Neutrophil (primary cell): ENCODE measurements at regions not wholly inside any gene's neighbourhood (a gene's known extent, or its start where the extent isn't known, plus 50 kb on each side); places are given as distances from the start of the nearest gene placed in this dataset.

Experiments used
- H3K27ac ChIP-seq: fragments of 200-600 bp; sonication (generic); 2 replicates; pipeline ENCODE4 v1.5.1; 2016; ENCODE audit warnings: mild to moderate bottlenecking, moderate library complexity
- H3K27me3 ChIP-seq: fragments of 200-600 bp; sonication (generic); 2 replicates; pipeline ENCODE4 v1.6.0; 2016; ENCODE audit warnings: mild to moderate bottlenecking
- H3K36me3 ChIP-seq: fragments of 200-600 bp; sonication (generic); 2 replicates; pipeline ENCODE4 v1.5.1; 2017
- H3K4me1 ChIP-seq, 2 experiments: fragments of 200-600 bp in 1 of 2; sonication (generic) in 1 of 2; 1 replicate in 1 of 2; 2 replicates in 1 of 2; pipeline versions ENCODE4 v1.5.1 to v1.6.1; 2013 to 2016; ENCODE audit warnings: low read depth in 1 of 2, low read length in 1 of 2, mild to moderate bottlenecking in 1 of 2, moderate library complexity in 1 of 2; ENCODE audit not compliant: control insufficient read depth in 1 of 2, insufficient read depth in 1 of 2
- H3K4me3 ChIP-seq, 2 experiments: fragments of 200-600 bp in 1 of 2; sonication (generic) in 1 of 2; 1 replicate in 1 of 2; 2 replicates in 1 of 2; pipeline ENCODE4 v1.5.1; 2013 to 2016; ENCODE audit warnings: low read depth in 1 of 2, low read length in 1 of 2, mild to moderate bottlenecking in 1 of 2, moderate library complexity in 1 of 2
- H3K9me3 ChIP-seq: fragments of 200-600 bp; sonication (generic); 2 replicates; pipeline ENCODE4 v1.5.1; 2016
- TF ChIP-seq, protein P1 (sequence below): fragments of 200-600 bp; sonication (generic); IDR thresholded peaks from 2 replicates; pipeline ENCODE4 v1.5.1; 2016; ENCODE audit warnings: antibody characterized with exemption

DNA sequence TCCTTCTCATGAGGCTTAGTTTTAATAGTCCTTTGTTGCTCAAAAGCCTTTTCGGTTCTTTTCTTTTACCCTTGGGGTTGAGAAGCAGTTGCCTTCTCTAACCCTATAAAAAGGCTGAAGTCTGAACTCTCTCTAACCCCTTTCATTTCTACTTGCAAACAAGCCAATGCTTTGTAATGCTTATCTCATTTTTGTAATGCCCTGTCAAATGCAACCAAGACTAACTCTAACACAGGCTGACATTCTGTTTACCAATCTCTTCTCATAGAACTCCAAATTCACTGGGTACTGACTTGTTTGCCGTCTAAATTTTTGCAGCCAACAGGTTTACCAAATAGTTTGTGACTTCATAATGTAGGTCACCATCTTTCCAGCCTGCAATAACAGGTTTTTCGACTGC lies 233.9 kb upstream of the SNX7 start:
- Histone ChIP-seq H3K27ac (no peak overlapping the region), H3K27me3 (no peaks in the 10 kb centered on the region), H3K4me1 (no peaks in the 10 kb centered on the region), H3K36me3 (no peaks in the 10 kb centered on the region), H3K4me3 (no peak overlapping the region), H3K9me3 (no peaks in the 10 kb centered on the region)
- TF ChIP-seq, protein P1, sequence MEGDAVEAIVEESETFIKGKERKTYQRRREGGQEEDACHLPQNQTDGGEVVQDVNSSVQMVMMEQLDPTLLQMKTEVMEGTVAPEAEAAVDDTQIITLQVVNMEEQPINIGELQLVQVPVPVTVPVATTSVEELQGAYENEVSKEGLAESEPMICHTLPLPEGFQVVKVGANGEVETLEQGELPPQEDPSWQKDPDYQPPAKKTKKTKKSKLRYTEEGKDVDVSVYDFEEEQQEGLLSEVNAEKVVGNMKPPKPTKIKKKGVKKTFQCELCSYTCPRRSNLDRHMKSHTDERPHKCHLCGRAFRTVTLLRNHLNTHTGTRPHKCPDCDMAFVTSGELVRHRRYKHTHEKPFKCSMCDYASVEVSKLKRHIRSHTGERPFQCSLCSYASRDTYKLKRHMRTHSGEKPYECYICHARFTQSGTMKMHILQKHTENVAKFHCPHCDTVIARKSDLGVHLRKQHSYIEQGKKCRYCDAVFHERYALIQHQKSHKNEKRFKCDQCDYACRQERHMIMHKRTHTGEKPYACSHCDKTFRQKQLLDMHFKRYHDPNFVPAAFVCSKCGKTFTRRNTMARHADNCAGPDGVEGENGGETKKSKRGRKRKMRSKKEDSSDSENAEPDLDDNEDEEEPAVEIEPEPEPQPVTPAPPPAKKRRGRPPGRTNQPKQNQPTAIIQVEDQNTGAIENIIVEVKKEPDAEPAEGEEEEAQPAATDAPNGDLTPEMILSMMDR: no peak

DNA sequence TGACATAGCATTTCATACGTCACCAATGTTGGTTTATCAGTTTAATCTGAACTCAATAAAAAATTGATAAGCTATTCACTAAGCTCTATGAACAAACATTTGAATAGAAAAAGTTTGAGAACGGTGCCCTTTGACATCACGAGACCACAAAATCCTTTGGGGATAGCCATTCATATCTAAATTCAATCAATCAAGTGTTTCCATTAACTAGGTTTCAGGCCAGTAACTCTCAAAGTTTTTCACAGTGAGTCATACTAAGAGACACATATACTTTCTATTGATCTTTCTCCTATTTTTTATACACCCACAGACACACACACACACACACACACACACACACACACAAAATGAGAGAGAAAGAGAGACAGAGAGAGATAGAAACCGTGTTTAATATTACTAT lies 235.4 kb upstream of the SNX7 start:
- no peaks in the 10 kb centered on the region for H3K36me3 ChIP-seq
- H3K27ac ChIP-seq: no peak overlapping the region
- H3K4me1 ChIP-seq: no peaks in the 10 kb centered on the region
- no peak overlapping the region for H3K4me3 ChIP-seq
- H3K27me3 ChIP-seq: no peaks in the 10 kb centered on the region
- TF ChIP-seq, protein P1: no peak
- no peaks in the 10 kb centered on the region for H3K9me3 ChIP-seq

- H3K4me1 ChIP-seq: no peaks in the 10 kb centered on the region
- no peak overlapping the region for H3K27ac ChIP-seq
- no peaks in the 10 kb centered on the region for H3K27me3 ChIP-seq
- no peaks in the 10 kb centered on the region for H3K9me3 ChIP-seq
- no peaks in the 10 kb centered on the region for H3K36me3 ChIP-seq
- TF ChIP-seq, protein P1: no peak
- no peak overlapping the region for H3K4me3 ChIP-seq
Observed at GRCh38 chr1:98422816-98423215, 238.7 kb upstream of the SNX7 start.

- H3K27me3 ChIP-seq: no peaks in the 10 kb centered on the region
Observed at GRCh38 chr1:98421085-98421435, 240.5 kb upstream of the SNX7 start.

GRCh38 chr1:98420376-98421084 lies 241.0 kb upstream of the SNX7 start:
- no peaks in the 10 kb centered on the region for H3K36me3 ChIP-seq
- H3K9me3 ChIP-seq: no peaks in the 10 kb centered on the region
- H3K4me3 ChIP-seq: no peak overlapping the region
- no peaks in the 10 kb centered on the region for H3K27me3 ChIP-seq
- TF ChIP-seq, protein P1: no peak
- no peak overlapping the region for H3K27ac ChIP-seq
- H3K4me1 ChIP-seq: no peaks in the 10 kb centered on the region

More at GRCh38 chr1:98421085-98421435, 240.5 kb upstream of the SNX7 start:
- Histone ChIP-seq H3K4me1 (no peaks in the 10 kb centered on the region), H3K4me3 (no peak overlapping the region), H3K9me3 (no peaks in the 10 kb centered on the region), H3K36me3 (no peaks in the 10 kb centered on the region), H3K27ac (no peak overlapping the region)
- TF ChIP-seq, protein P1: no peak
